Keratinocyte (primary cell): ENCODE measurements at regions not wholly inside any gene's neighbourhood (a gene's known extent, or its start where the extent isn't known, plus 50 kb on each side); places are given as distances from the start of the nearest gene placed in this dataset.

ENCODE experiments used
- DNase-seq: peaks from one replicate; pipeline ENCODE4 v3.0.0-alpha.2; 2011; ENCODE audit warnings: low read depth, missing footprints, low spot score
- FAIRE-seq: peaks from 2 replicates; lab custom pipeline; 2011; peaks lifted over from hg19 to GRCh38; lab: Jason Lieb, UNC
- H2AFZ ChIP-seq: 2 replicates; pipeline ENCODE4 v1.6.0; 2012; ENCODE audit warnings: low read length, control low read depth, inconsistent platforms; ENCODE audit not compliant: control insufficient read depth
- H3K27ac ChIP-seq: 2 replicates; pipeline ENCODE4 v1.5.1; 2011; ENCODE audit warnings: low read length; ENCODE audit not compliant: control insufficient read depth, insufficient read depth
- H3K27me3 ChIP-seq: 3 replicates; pipeline ENCODE4 v1.6.0; 2011; ENCODE audit warnings: low read length; ENCODE audit not compliant: control insufficient read depth, insufficient read depth; ENCODE audit errors: extremely low read depth
- H3K36me3 ChIP-seq, 2 experiments: 2 replicates in 1 of 2; 3 replicates in 1 of 2; pipeline ENCODE4 v1.5.1; 2011; ENCODE audit warnings: low read length in 2 of 2, mild to moderate bottlenecking in 1 of 2; ENCODE audit not compliant: control insufficient read depth in 2 of 2, insufficient read depth in 2 of 2; ENCODE audit errors: extremely low read depth in 1 of 2
- H3K4me1 ChIP-seq: 3 replicates; pipeline ENCODE4 v1.5.1; 2011; ENCODE audit warnings: low read length; ENCODE audit not compliant: control insufficient read depth, insufficient read depth; ENCODE audit errors: extremely low read depth
- H3K4me2 ChIP-seq: 3 replicates; pipeline ENCODE4 v1.6.0; 2011; ENCODE audit warnings: low read depth, low read length; ENCODE audit not compliant: control insufficient read depth, insufficient read depth; ENCODE audit errors: extremely low read depth
- H3K4me3 ChIP-seq, 3 experiments: fragments of 200-600 bp in 1 of 3; sonication (generic) in 1 of 3; 2 replicates in 2 of 3; 3 replicates in 1 of 3; pipeline ENCODE4 v1.5.1; 2011 to 2016; ENCODE audit warnings: low read length in 3 of 3, mild to moderate bottlenecking in 3 of 3, control low read depth in 2 of 3, inconsistent platforms in 1 of 3, low read depth in 1 of 3, mixed read lengths in 1 of 3, mixed run types in 1 of 3, moderate library complexity in 1 of 3; ENCODE audit not compliant: control insufficient read depth in 2 of 3, insufficient read depth in 2 of 3; ENCODE audit errors: extremely low read depth in 1 of 3
- H3K79me2 ChIP-seq: 2 replicates; pipeline ENCODE4 v1.6.0; 2012; ENCODE audit warnings: low read length; ENCODE audit not compliant: control insufficient read depth, insufficient read depth
- H3K9ac ChIP-seq: 3 replicates; pipeline ENCODE4 v1.6.0; 2011; ENCODE audit warnings: low read length; ENCODE audit not compliant: control insufficient read depth, insufficient read depth; ENCODE audit errors: extremely low read depth
- H3K9me1 ChIP-seq: 3 replicates; pipeline ENCODE4 v1.6.0; 2011; ENCODE audit warnings: low read length; ENCODE audit not compliant: control insufficient read depth, insufficient read depth; ENCODE audit errors: extremely low read depth
- H3K9me3 ChIP-seq: 2 replicates; pipeline ENCODE4 v1.5.1; 2012; ENCODE audit warnings: low read depth, low read length; ENCODE audit not compliant: control insufficient read depth
- H4K20me1 ChIP-seq: 3 replicates; pipeline ENCODE4 v1.6.0; 2011; ENCODE audit warnings: low read length; ENCODE audit not compliant: control insufficient read depth, insufficient read depth; ENCODE audit errors: extremely low read depth
- EZH2 ChIP-seq: IDR thresholded peaks from one replicate; pipeline ENCODE4 v1.6.1; 2012; ENCODE audit warnings: inconsistent platforms, mild to moderate bottlenecking, low read length, moderate library complexity
- dilution Hi-C: fragments of 300-500 bp; cut with MboI; formaldehyde crosslinking; loops from one replicate; pipeline ENCODE4 v1.7.0; 2020; ENCODE audit warnings: low sequenced_read_pairs; ENCODE audit not compliant: extremely low pct_ligation_motif_present
- TF ChIP-seq, protein P1 (sequence below), 3 experiments: IDR thresholded peaks in 1 of 3; conservative IDR thresholded peaks in 1 of 3; optimal IDR thresholded peaks in 1 of 3; 2 replicates in 2 of 3; 3 replicates in 1 of 3; pipeline versions ENCODE3 to v1.5.1; 2011; ENCODE audit warnings: low read length in 3 of 3, mild to moderate bottlenecking in 3 of 3, moderate library complexity in 2 of 3, control low read depth in 1 of 3, inconsistent platforms in 1 of 3; ENCODE audit not compliant: insufficient read depth in 2 of 3; ENCODE audit errors: extremely low read depth in 1 of 3

DNA sequence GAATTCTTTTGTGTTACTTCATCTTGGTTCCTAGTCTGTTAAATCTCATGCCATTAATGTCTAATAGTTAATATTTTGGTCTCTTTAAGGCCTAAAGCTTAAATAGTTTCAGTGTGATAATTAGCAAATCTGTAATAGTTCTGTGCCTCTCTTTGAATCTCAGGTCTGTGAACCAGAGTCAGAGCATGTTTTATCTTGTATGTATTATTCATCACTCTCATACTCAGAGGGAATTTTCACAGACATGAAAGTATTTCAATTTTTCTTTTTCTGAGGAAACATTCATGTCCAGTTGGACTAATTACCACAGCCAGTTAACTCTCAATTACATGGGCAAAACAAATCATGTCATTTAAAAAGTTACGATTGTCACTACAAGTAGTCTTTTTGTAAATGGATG is 931.9 kb upstream of the SLC39A10 start:
- H3K4me1 ChIP-seq = peaks cover 5% of the 10 kb centered on the region
- no peaks in the 10 kb centered on the region for H3K9me1 ChIP-seq
- no peaks in the 10 kb centered on the region for H3K36me3 ChIP-seq
- dilution Hi-C loops = no loop called here
- FAIRE-seq (no peak), DNase-seq (no peak)
- no peaks in the 10 kb centered on the region for H4K20me1 ChIP-seq
- H3K4me3 ChIP-seq = peak overlapping the region in 1 of 3 experiments; percentile 14
- no peaks in the 10 kb centered on the region for H3K9me3 ChIP-seq
- H3K9ac ChIP-seq = peak overlapping the region; percentile 28
- no peaks in the 10 kb centered on the region for H3K27me3 ChIP-seq
- peak overlapping the region; percentile 62 for H3K4me2 ChIP-seq
- H3K79me2 ChIP-seq = no peaks in the 10 kb centered on the region
- TF ChIP-seq, protein P1, sequence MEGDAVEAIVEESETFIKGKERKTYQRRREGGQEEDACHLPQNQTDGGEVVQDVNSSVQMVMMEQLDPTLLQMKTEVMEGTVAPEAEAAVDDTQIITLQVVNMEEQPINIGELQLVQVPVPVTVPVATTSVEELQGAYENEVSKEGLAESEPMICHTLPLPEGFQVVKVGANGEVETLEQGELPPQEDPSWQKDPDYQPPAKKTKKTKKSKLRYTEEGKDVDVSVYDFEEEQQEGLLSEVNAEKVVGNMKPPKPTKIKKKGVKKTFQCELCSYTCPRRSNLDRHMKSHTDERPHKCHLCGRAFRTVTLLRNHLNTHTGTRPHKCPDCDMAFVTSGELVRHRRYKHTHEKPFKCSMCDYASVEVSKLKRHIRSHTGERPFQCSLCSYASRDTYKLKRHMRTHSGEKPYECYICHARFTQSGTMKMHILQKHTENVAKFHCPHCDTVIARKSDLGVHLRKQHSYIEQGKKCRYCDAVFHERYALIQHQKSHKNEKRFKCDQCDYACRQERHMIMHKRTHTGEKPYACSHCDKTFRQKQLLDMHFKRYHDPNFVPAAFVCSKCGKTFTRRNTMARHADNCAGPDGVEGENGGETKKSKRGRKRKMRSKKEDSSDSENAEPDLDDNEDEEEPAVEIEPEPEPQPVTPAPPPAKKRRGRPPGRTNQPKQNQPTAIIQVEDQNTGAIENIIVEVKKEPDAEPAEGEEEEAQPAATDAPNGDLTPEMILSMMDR (optimal IDR thresholded peaks at IDR 0.05 in 1 of 3, IDR thresholded peaks at IDR 0.05 in 1 of 3, conservative IDR thresholded peaks at IDR 0.05 in 1 of 3; ENCODE audit: extremely low read depth in 1 of 3, insufficient read depth in 2 of 3, low read length in 3 of 3) = no peak
- no peak for TF ChIP-seq EZH2
- peak overlapping the region; percentile 49 for H3K27ac ChIP-seq
- peak overlapping the region; percentile 58 for H2AFZ ChIP-seq

DNA sequence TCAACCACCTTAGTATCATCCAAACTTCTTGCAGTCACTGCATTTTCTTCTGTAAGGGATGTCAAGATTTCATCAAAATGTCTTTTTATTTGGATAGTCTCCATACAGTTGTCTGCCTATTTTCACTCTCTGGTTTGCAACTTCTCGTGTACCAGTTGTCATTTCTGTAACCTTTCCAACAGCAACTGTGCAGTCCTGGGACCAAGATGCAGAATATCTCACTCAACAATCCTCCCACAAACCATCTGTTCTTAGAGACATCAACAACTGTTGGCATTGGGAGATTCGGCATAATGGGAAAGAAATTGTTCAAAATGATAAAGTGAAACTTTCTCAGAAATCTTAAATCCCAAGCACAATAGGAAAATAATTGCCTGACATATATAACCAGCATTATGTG is 933.6 kb upstream of the SLC39A10 start:
- no peak for DNase-seq

More for the DNA sequence above, 933.6 kb upstream of the SLC39A10 start:
- H3K79me2 ChIP-seq = no peaks in the 10 kb centered on the region
- H3K27ac ChIP-seq = no peak overlapping the region
- no peak overlapping the region for H3K4me2 ChIP-seq
- no peak for TF ChIP-seq EZH2
- TF ChIP-seq, protein P1 (optimal IDR thresholded peaks at IDR 0.05 in 1 of 3, IDR thresholded peaks at IDR 0.05 in 1 of 3, conservative IDR thresholded peaks at IDR 0.05 in 1 of 3; ENCODE audit: extremely low read depth in 1 of 3, insufficient read depth in 2 of 3, low read length in 3 of 3) = no peak
- no peaks in the 10 kb centered on the region for H3K27me3 ChIP-seq
- FAIRE-seq = no peak
- peaks cover 5% of the 10 kb centered on the region for H3K4me1 ChIP-seq
- dilution Hi-C loops = no loop called here
- no peaks in the 10 kb centered on the region for H3K9me1 ChIP-seq
- H3K4me3 ChIP-seq = no peak overlapping the region
- H3K9me3 ChIP-seq = no peaks in the 10 kb centered on the region
- no peak overlapping the region for H3K9ac ChIP-seq
- no peaks in the 10 kb centered on the region for H4K20me1 ChIP-seq
- no peaks in the 10 kb centered on the region for H3K36me3 ChIP-seq
- H2AFZ ChIP-seq = no peak overlapping the region
